ENCODE measurements at regions not wholly inside any gene's neighbourhood (a gene's known extent, or its start where the extent isn't known, plus 50 kb on each side); places are given as distances from the start of the nearest gene placed in this dataset.

- no peak for TF ChIP-seq POLR2A (IDR thresholded peaks at IDR 0.05)
- no peak for TF ChIP-seq CTCF (IDR thresholded peaks at IDR 0.05)
Measured at GRCh38 chr1:118494998-118495397, 310.0 kb upstream of the SPAG17 start.

GRCh38 chr1:118488787-118489186 is 303.8 kb upstream of the SPAG17 start:
- no peak for DNase-seq
- no peak for ATAC-seq
- Histone ChIP-seq H3K27me3 (no peaks in the 10 kb centered on the region), H3K36me3 (no peaks in the 10 kb centered on the region), H3K27ac (no peak overlapping the region), H3K4me3 (no peak overlapping the region), H3K9me3 (no peaks in the 10 kb centered on the region), H3K4me1 (no peaks in the 10 kb centered on the region)
- 36% methylated on average over 3 of the region's 3 CpGs for WGBS (ENCODE audit: insufficient coverage, low coverage, low lambda C conversion rate, missing lambda C conversion rate)
- TF ChIP-seq CTCF (IDR thresholded peaks at IDR 0.05) (no peak), POLR2A (IDR thresholded peaks at IDR 0.05) (no peak)
- intact Hi-C loops (cut with DNase I): no loop called here

More at GRCh38 chr1:118494998-118495397, 310.0 kb upstream of the SPAG17 start:
- Histone ChIP-seq H3K9me3 (no peaks in the 10 kb centered on the region), H3K27ac (no peak overlapping the region), H3K4me1 (no peaks in the 10 kb centered on the region), H3K36me3 (no peaks in the 10 kb centered on the region), H3K27me3 (no peaks in the 10 kb centered on the region), H3K4me3 (no peak overlapping the region)
- ATAC-seq: no peak
- intact Hi-C loops (cut with DNase I): no loop called here
- 83% methylated on average over 1 of the region's 1 CpG for WGBS (ENCODE audit: insufficient coverage, low coverage, low lambda C conversion rate, missing lambda C conversion rate)
- DNase-seq: no peak

- no peaks in the 10 kb centered on the region for H3K27me3 ChIP-seq
- DNase-seq: no peak
- H3K36me3 ChIP-seq: no peaks in the 10 kb centered on the region
- intact Hi-C loops (cut with DNase I): no loop called here
- H3K4me1 ChIP-seq: no peaks in the 10 kb centered on the region
- 12% methylated on average over 2 of the region's 2 CpGs for WGBS (ENCODE audit: insufficient coverage, low coverage, low lambda C conversion rate, missing lambda C conversion rate)
- no peak overlapping the region for H3K4me3 ChIP-seq
- no peaks in the 10 kb centered on the region for H3K9me3 ChIP-seq
- no peak for ATAC-seq
- no peak overlapping the region for H3K27ac ChIP-seq
- TF ChIP-seq POLR2A (IDR thresholded peaks at IDR 0.05) (no peak), CTCF (IDR thresholded peaks at IDR 0.05) (no peak)
Measured at GRCh38 chr1:118487932-118488331, 302.9 kb upstream of the SPAG17 start.

GRCh38 chr1:118487091-118487490 is 302.1 kb upstream of the SPAG17 start:
- ATAC-seq: no peak
- intact Hi-C loops (cut with DNase I): no loop called here
- Histone ChIP-seq H3K27ac (no peak overlapping the region), H3K9me3 (no peaks in the 10 kb centered on the region), H3K4me1 (no peaks in the 10 kb centered on the region), H3K36me3 (no peaks in the 10 kb centered on the region), H3K4me3 (no peak overlapping the region), H3K27me3 (no peaks in the 10 kb centered on the region)
- TF ChIP-seq CTCF (IDR thresholded peaks at IDR 0.05) (no peak), POLR2A (IDR thresholded peaks at IDR 0.05) (no peak)
- 32% methylated on average over 4 of the region's 5 CpGs for WGBS (ENCODE audit: insufficient coverage, low coverage, low lambda C conversion rate, missing lambda C conversion rate)
- DNase-seq: no peak

- TF ChIP-seq POLR2A (IDR thresholded peaks at IDR 0.05): no peak
- no peak for TF ChIP-seq CTCF (IDR thresholded peaks at IDR 0.05)
- H3K9me3 ChIP-seq: no peaks in the 10 kb centered on the region
- no peaks in the 10 kb centered on the region for H3K4me1 ChIP-seq
- no peaks in the 10 kb centered on the region for H3K27me3 ChIP-seq
- no peak overlapping the region for H3K27ac ChIP-seq
- H3K36me3 ChIP-seq: no peaks in the 10 kb centered on the region
- intact Hi-C loops (cut with DNase I): no loop called here
- 52% methylated on average over 7 of the region's 7 CpGs for WGBS (ENCODE audit: insufficient coverage, low coverage, low lambda C conversion rate, missing lambda C conversion rate)
- no peak overlapping the region for H3K4me3 ChIP-seq
- ATAC-seq (no peak), DNase-seq (no peak)
Measured at GRCh38 chr1:118486199-118486598, 301.2 kb upstream of the SPAG17 start.
